Subcutaneous abdominal adipose tissue (tissue), 5 donors: ENCODE measurements at regions not wholly inside any gene's neighbourhood (a gene's known extent, or its start where the extent isn't known, plus 50 kb on each side); places are given as distances from the start of the nearest gene placed in this dataset.

Source experiments
- H3K27ac ChIP-seq: one replicate; pipeline ENCODE4 v1.7.0; 2013; ENCODE audit warnings: low read depth, mild to moderate bottlenecking, inconsistent platforms, low read length, moderate library complexity
- H3K27me3 ChIP-seq, 5 donors: one replicate each; pipeline ENCODE4 v1.7.0; 2013; ENCODE audit warnings: low read length in 5 of 5, inconsistent platforms in 1 of 5; ENCODE audit not compliant: control insufficient read depth in 5 of 5, insufficient read depth in 4 of 5
- H3K36me3 ChIP-seq, 5 donors: one replicate each; pipeline ENCODE4 v1.7.0; 2013; ENCODE audit warnings: low read length in 5 of 5; ENCODE audit not compliant: control insufficient read depth in 5 of 5, insufficient read depth in 5 of 5
- H3K4me1 ChIP-seq, 5 donors: one replicate each; pipeline ENCODE4 v1.7.0; 2013; ENCODE audit warnings: low read length in 5 of 5, mild to moderate bottlenecking in 3 of 5, moderate library complexity in 1 of 5; ENCODE audit not compliant: control insufficient read depth in 5 of 5, insufficient read depth in 5 of 5
- H3K4me3 ChIP-seq, 5 donors: one replicate each; pipeline ENCODE4 v1.7.0; 2013; ENCODE audit warnings: low read length in 5 of 5, low read depth in 1 of 5
- H3K9ac ChIP-seq, 5 donors: one replicate each; pipeline ENCODE4 v1.7.0; 2013; ENCODE audit warnings: low read length in 5 of 5, mild to moderate bottlenecking in 4 of 5, moderate library complexity in 3 of 5
- H3K9me3 ChIP-seq, 5 donors: one replicate each; pipeline ENCODE4 v1.7.0; 2013; ENCODE audit warnings: low read length in 5 of 5; ENCODE audit not compliant: control insufficient read depth in 5 of 5
- donor health status: healthy.
- donor health status: healthy.
- donor health status: healthy.
- donor health status: healthy.
- donor health status: healthy.

GRCh38 chr7:41538810-41539724 lies 163.8 kb downstream of the INHBA start:
- H3K27me3 ChIP-seq = no peaks in the 10 kb centered on the region
- no peak overlapping the region for H3K9ac ChIP-seq
- no peak overlapping the region for H3K27ac ChIP-seq
- H3K4me3 ChIP-seq = no peak overlapping the region
- no peaks in the 10 kb centered on the region for H3K36me3 ChIP-seq
- peaks cover 0 to 2% (median 0%) of the 10 kb centered on the region in 5 donors for H3K9me3 ChIP-seq
- no peaks in the 10 kb centered on the region for H3K4me1 ChIP-seq

GRCh38 chr7:41536873-41537665 lies 165.8 kb downstream of the INHBA start:
- H3K27me3 ChIP-seq = no peaks in the 10 kb centered on the region
- no peaks in the 10 kb centered on the region for H3K4me1 ChIP-seq
- H3K27ac ChIP-seq = no peak overlapping the region
- no peaks in the 10 kb centered on the region for H3K36me3 ChIP-seq
- no peak overlapping the region for H3K4me3 ChIP-seq
- H3K9me3 ChIP-seq = peaks cover 0 to 5% (median 0%) of the 10 kb centered on the region in 5 donors
- H3K9ac ChIP-seq = no peak overlapping the region

GRCh38 chr7:41536122-41536872 lies 166.6 kb downstream of the INHBA start:
- Histone ChIP-seq H3K4me1 (no peaks in the 10 kb centered on the region), H3K27me3 (no peaks in the 10 kb centered on the region), H3K9me3 (peaks cover 0 to 5% (median 0%) of the 10 kb centered on the region in 5 donors), H3K9ac (no peak overlapping the region), H3K4me3 (no peak overlapping the region), H3K36me3 (no peaks in the 10 kb centered on the region), H3K27ac (no peak overlapping the region)

- Histone ChIP-seq H3K36me3 (no peaks in the 10 kb centered on the region), H3K27ac (no peak overlapping the region)
These were observed 173.1 kb downstream of the INHBA start for GRCh38 chr7:41529831-41530230.

GRCh38 chr7:41524876-41525275 lies 178.0 kb downstream of the INHBA start:
- Histone ChIP-seq H3K9me3 (peaks cover 0 to 7% (median 4%) of the 10 kb centered on the region in 5 donors), H3K27ac (no peak overlapping the region), H3K27me3 (no peaks in the 10 kb centered on the region), H3K36me3 (no peaks in the 10 kb centered on the region), H3K9ac (no peak overlapping the region), H3K4me1 (no peaks in the 10 kb centered on the region), H3K4me3 (no peak overlapping the region)

More at GRCh38 chr7:41529831-41530230, 173.1 kb downstream of the INHBA start:
- H3K4me1 ChIP-seq = no peaks in the 10 kb centered on the region
- no peak overlapping the region for H3K9ac ChIP-seq
- H3K9me3 ChIP-seq = peaks cover 0 to 5% (median 0%) of the 10 kb centered on the region in 5 donors
- H3K4me3 ChIP-seq = no peak overlapping the region
- H3K27me3 ChIP-seq = no peaks in the 10 kb centered on the region

GRCh38 chr7:41520445-41520844 lies 182.4 kb downstream of the INHBA start:
- H3K4me1 ChIP-seq = no peaks in the 10 kb centered on the region
- peaks cover 0 to 7% (median 4%) of the 10 kb centered on the region in 5 donors for H3K9me3 ChIP-seq
- H3K36me3 ChIP-seq = no peaks in the 10 kb centered on the region
- H3K4me3 ChIP-seq = no peak overlapping the region
- H3K9ac ChIP-seq = no peak overlapping the region
- no peaks in the 10 kb centered on the region for H3K27me3 ChIP-seq
- no peak overlapping the region for H3K27ac ChIP-seq

GRCh38 chr7:41517771-41518170 lies 185.1 kb downstream of the INHBA start:
- Histone ChIP-seq H3K4me1 (no peaks in the 10 kb centered on the region), H3K4me3 (no peak overlapping the region), H3K27ac (no peak overlapping the region), H3K36me3 (no peaks in the 10 kb centered on the region), H3K27me3 (no peaks in the 10 kb centered on the region), H3K9me3 (peaks cover 0 to 3% (median 2%) of the 10 kb centered on the region in 5 donors), H3K9ac (no peak overlapping the region)

- H3K9ac ChIP-seq = no peak overlapping the region
- no peaks in the 10 kb centered on the region for H3K9me3 ChIP-seq
- no peak overlapping the region for H3K4me3 ChIP-seq
- H3K4me1 ChIP-seq = peaks cover 0 to 17% (median 0%) of the 10 kb centered on the region in 5 donors
- H3K27ac ChIP-seq = no peak overlapping the region
- peaks cover 0 to 3% (median 0%) of the 10 kb centered on the region in 5 donors for H3K27me3 ChIP-seq
- H3K36me3 ChIP-seq = no peaks in the 10 kb centered on the region
These were observed 194.1 kb downstream of the INHBA start for GRCh38 chr7:41508755-41509154.

GRCh38 chr7:41507686-41508268 lies 195.1 kb downstream of the INHBA start:
- Histone ChIP-seq H3K36me3 (no peaks in the 10 kb centered on the region), H3K9me3 (no peaks in the 10 kb centered on the region), H3K4me3 (no peak overlapping the region), H3K27me3 (peaks cover 0 to 3% (median 0%) of the 10 kb centered on the region in 5 donors), H3K9ac (no peak overlapping the region), H3K27ac (no peak overlapping the region), H3K4me1 (peaks cover 0 to 17% (median 0%) of the 10 kb centered on the region in 5 donors)
